ENCODE measurements at regions not wholly inside any gene's neighbourhood (a gene's known extent, or its start where the extent isn't known, plus 50 kb on each side); places are given as distances from the start of the nearest gene placed in this dataset.
"Not testable (repeated sequence)": the region's sequence is repeated elsewhere in the genome, so short reads cannot be mapped to it uniquely, and the experiment has no call there.

- TF ChIP-seq EP300 (IDR thresholded peaks at IDR 0.05) (no peak), POLR2A (IDR thresholded peaks at IDR 0.05; ENCODE audit: low read depth) (no peak), POLR2AphosphoS5 (IDR thresholded peaks at IDR 0.05) (no peak), CTCF (IDR thresholded peaks at IDR 0.05) (no peak)
- no peak overlapping the region for H3K4me3 ChIP-seq
- DNase-seq (ENCODE audit: extremely low spot score): no peak
- H3K4me1 ChIP-seq: peaks cover 0 to 3% (median 0%) of the 10 kb centered on the region in 4 donors
- H3K27me3 ChIP-seq: no peaks in the 10 kb centered on the region
- H3K9me3 ChIP-seq: peaks cover 0 to 20% (median 4%) of the 10 kb centered on the region in 4 donors
- H3K27ac ChIP-seq (replicated peaks in 1 of 4): no peak overlapping the region
- WGBS: no CpG with 5 or more reads among the region's 2 CpGs
- intact Hi-C loops (cut with DNase I): no loop called here
- no peaks in the 10 kb centered on the region for H3K36me3 ChIP-seq
Observed at GRCh38 chrX:115912372-115912897, 258.1 kb upstream of the AGTR2 start.

- DNase-seq (ENCODE audit: extremely low spot score): no peak
- peaks cover 0 to 3% (median 0%) of the 10 kb centered on the region in 4 donors for H3K4me1 ChIP-seq
- intact Hi-C loops (cut with DNase I): no loop called here
- H3K9me3 ChIP-seq: peaks cover 0 to 24% (median 4%) of the 10 kb centered on the region in 4 donors
- H3K4me3 ChIP-seq: no peak overlapping the region
- no peak for TF ChIP-seq EP300 (IDR thresholded peaks at IDR 0.05)
- no peak for TF ChIP-seq POLR2A (IDR thresholded peaks at IDR 0.05; ENCODE audit: low read depth)
- TF ChIP-seq CTCF (IDR thresholded peaks at IDR 0.05): no peak
- no peak for TF ChIP-seq POLR2AphosphoS5 (IDR thresholded peaks at IDR 0.05)
- no peak overlapping the region for H3K27ac ChIP-seq (replicated peaks in 1 of 4)
- no peaks in the 10 kb centered on the region for H3K36me3 ChIP-seq
- H3K27me3 ChIP-seq: no peaks in the 10 kb centered on the region
Observed at GRCh38 chrX:115913575-115913974, 257.0 kb upstream of the AGTR2 start.

GRCh38 chrX:115915625-115916024 is 254.9 kb upstream of the AGTR2 start:
- H3K9me3 ChIP-seq: peaks cover 0 to 22% (median under 1%) of the 10 kb centered on the region in 4 donors
- intact Hi-C loops (cut with DNase I); H3K4me1 ChIP-seq; DNase-seq (ENCODE audit: extremely low spot score); H3K36me3 ChIP-seq; H3K4me3 ChIP-seq; H3K27ac ChIP-seq (replicated peaks in 1 of 4); H3K27me3 ChIP-seq: not testable (repeated sequence)
- WGBS: 82% methylated on average over 3 of the region's 3 CpGs

- WGBS: 76% methylated on average over 1 of the region's 1 CpG
- no peak for DNase-seq (ENCODE audit: extremely low spot score)
- no peak overlapping the region for H3K4me3 ChIP-seq
- TF ChIP-seq EP300 (IDR thresholded peaks at IDR 0.05) (no peak), POLR2AphosphoS5 (IDR thresholded peaks at IDR 0.05) (no peak), CTCF (IDR thresholded peaks at IDR 0.05) (no peak), POLR2A (IDR thresholded peaks at IDR 0.05; ENCODE audit: low read depth) (no peak)
- intact Hi-C loops (cut with DNase I): no loop called here
- H3K4me1 ChIP-seq: no peaks in the 10 kb centered on the region
- peaks cover 0 to 62% (median 23%) of the 10 kb centered on the region in 4 donors for H3K9me3 ChIP-seq
- no peaks in the 10 kb centered on the region for H3K36me3 ChIP-seq
- no peak overlapping the region for H3K27ac ChIP-seq (replicated peaks in 1 of 4)
- H3K27me3 ChIP-seq: no peaks in the 10 kb centered on the region
Observed at GRCh38 chrX:115929480-115929879, 241.1 kb upstream of the AGTR2 start.

- TF ChIP-seq POLR2AphosphoS5 (IDR thresholded peaks at IDR 0.05) (no peak), POLR2A (IDR thresholded peaks at IDR 0.05; ENCODE audit: low read depth) (no peak), CTCF (IDR thresholded peaks at IDR 0.05) (no peak), EP300 (IDR thresholded peaks at IDR 0.05) (no peak)
- H3K36me3 ChIP-seq: no peaks in the 10 kb centered on the region
- intact Hi-C loops (cut with DNase I): no loop called here
- DNase-seq (ENCODE audit: extremely low spot score): no peak
- no peak overlapping the region for H3K4me3 ChIP-seq
- H3K9me3 ChIP-seq: peaks cover 0 to 6% (median 2%) of the 10 kb centered on the region in 4 donors
- H3K4me1 ChIP-seq: peaks cover 0 to 5% (median 0%) of the 10 kb centered on the region in 4 donors
- no peak overlapping the region for H3K27ac ChIP-seq (replicated peaks in 1 of 4)
- no peaks in the 10 kb centered on the region for H3K27me3 ChIP-seq
- 59% methylated on average over 5 of the region's 5 CpGs for WGBS
Observed at GRCh38 chrX:115936008-115936407, 234.5 kb upstream of the AGTR2 start.
